ENCODE measurements at regions not wholly inside any gene's neighbourhood (a gene's known extent, or its start where the extent isn't known, plus 50 kb on each side); places are given as distances from the start of the nearest gene placed in this dataset.

GRCh38 chr3:101128001-101128400 is 134.8 kb upstream of the ABI3BP start:
- DNase-seq (no peak), ATAC-seq (no peak)
- TF ChIP-seq CTCF (IDR thresholded peaks at IDR 0.05), result no peak

GRCh38 chr3:101124125-101124524 is 130.9 kb upstream of the ABI3BP start:
- ATAC-seq (no peak), DNase-seq (no peak)
- Histone ChIP-seq H3K27ac (no peak overlapping the region), H3K36me3 (no peaks in the 10 kb centered on the region), H3K27me3 (ENCODE audit: low read depth) (no peaks in the 10 kb centered on the region), H3K4me3 (no peak overlapping the region), H3K9me3 (no peaks in the 10 kb centered on the region), H3K4me1 (no peaks in the 10 kb centered on the region)
- intact Hi-C loops (cut with DNase I), result no loop called here
- no peak for TF ChIP-seq CTCF (IDR thresholded peaks at IDR 0.05)

More at GRCh38 chr3:101128001-101128400, 134.8 kb upstream of the ABI3BP start:
- no peaks in the 10 kb centered on the region for H3K36me3 ChIP-seq
- H3K4me3 ChIP-seq, result no peak overlapping the region
- no peak overlapping the region for H3K27ac ChIP-seq
- no peaks in the 10 kb centered on the region for H3K4me1 ChIP-seq
- H3K9me3 ChIP-seq, result no peaks in the 10 kb centered on the region
- no peaks in the 10 kb centered on the region for H3K27me3 ChIP-seq (ENCODE audit: low read depth)
- intact Hi-C loops (cut with DNase I), result no loop called here

GRCh38 chr3:101123081-101123480 is 129.9 kb upstream of the ABI3BP start:
- Histone ChIP-seq H3K4me1 (no peaks in the 10 kb centered on the region), H3K4me3 (no peak overlapping the region), H3K27ac (no peak overlapping the region), H3K36me3 (no peaks in the 10 kb centered on the region), H3K27me3 (ENCODE audit: low read depth) (no peaks in the 10 kb centered on the region), H3K9me3 (no peaks in the 10 kb centered on the region)
- no peak for ATAC-seq
- TF ChIP-seq CTCF (IDR thresholded peaks at IDR 0.05), result no peak
- DNase-seq, result no peak
- intact Hi-C loops (cut with DNase I), result no loop called here

GRCh38 chr3:101122681-101123080 is 129.5 kb upstream of the ABI3BP start:
- TF ChIP-seq CTCF (IDR thresholded peaks at IDR 0.05), result no peak
- no peak for ATAC-seq
- intact Hi-C loops (cut with DNase I), result no loop called here

GRCh38 chr3:101120039-101120438 is 126.8 kb upstream of the ABI3BP start:
- TF ChIP-seq CTCF (IDR thresholded peaks at IDR 0.05), result no peak
- no peaks in the 10 kb centered on the region for H3K4me1 ChIP-seq
- no peaks in the 10 kb centered on the region for H3K36me3 ChIP-seq
- no peaks in the 10 kb centered on the region for H3K9me3 ChIP-seq
- no peak overlapping the region for H3K27ac ChIP-seq
- no peak overlapping the region for H3K4me3 ChIP-seq
- DNase-seq, result no peak
- intact Hi-C loops (cut with DNase I), result no loop called here
- no peak for ATAC-seq
- H3K27me3 ChIP-seq (ENCODE audit: low read depth), result no peaks in the 10 kb centered on the region

More at GRCh38 chr3:101122681-101123080, 129.5 kb upstream of the ABI3BP start:
- no peak overlapping the region for H3K4me3 ChIP-seq
- no peaks in the 10 kb centered on the region for H3K36me3 ChIP-seq
- no peak for DNase-seq
- no peaks in the 10 kb centered on the region for H3K27me3 ChIP-seq (ENCODE audit: low read depth)
- H3K4me1 ChIP-seq, result no peaks in the 10 kb centered on the region
- H3K27ac ChIP-seq, result no peak overlapping the region
- no peaks in the 10 kb centered on the region for H3K9me3 ChIP-seq

- no peaks in the 10 kb centered on the region for H3K36me3 ChIP-seq
- intact Hi-C loops (cut with DNase I), result no loop called here
- no peak overlapping the region for H3K4me3 ChIP-seq
- no peak for TF ChIP-seq CTCF (IDR thresholded peaks at IDR 0.05)
- H3K9me3 ChIP-seq, result no peaks in the 10 kb centered on the region
- no peaks in the 10 kb centered on the region for H3K27me3 ChIP-seq (ENCODE audit: low read depth)
- ATAC-seq, result no peak
- no peaks in the 10 kb centered on the region for H3K4me1 ChIP-seq
- no peak for DNase-seq
- H3K27ac ChIP-seq, result no peak overlapping the region
These were observed 126.3 kb upstream of the ABI3BP start for GRCh38 chr3:101119535-101119934.

Data from lower lobe of right lung (tissue), 2 donors.